Mesothelial cell of epicardium (in vitro differentiated cells): ENCODE measurements at regions not wholly inside any gene's neighbourhood (a gene's known extent, or its start where the extent isn't known, plus 50 kb on each side); places are given as distances from the start of the nearest gene placed in this dataset.

Source experiments
- DNase-seq, 2 experiments: peaks; one replicate each; pipeline ENCODE4 v3.0.0; 2021; ENCODE audit warnings: low spot score in 2 of 2; ENCODE audit not compliant: unreplicated experiment in 2 of 2
- H3K27ac Mint-ChIP-seq: 2 replicates; pipeline ENCODE4 v1.8.0; 2021; ENCODE audit warnings: mixed read lengths
- H3K27me3 Mint-ChIP-seq: 2 replicates; pipeline ENCODE4 v1.8.0; 2021; ENCODE audit warnings: low read depth, mixed read lengths
- H3K36me3 Mint-ChIP-seq: 2 replicates; pipeline ENCODE4 v1.8.0; 2021; ENCODE audit warnings: mixed read lengths
- H3K4me1 Mint-ChIP-seq: 2 replicates; pipeline ENCODE4 v1.8.0; 2021; ENCODE audit warnings: mixed read lengths
- H3K4me3 Mint-ChIP-seq: 2 replicates; pipeline ENCODE4 v1.8.0; 2021; ENCODE audit warnings: mild to moderate bottlenecking, moderate library complexity, mixed read lengths
- H3K9me3 Mint-ChIP-seq: 2 replicates; pipeline ENCODE4 v1.8.0; 2021; ENCODE audit warnings: mixed read lengths
- CTCF ChIP-seq: fragments of 200-600 bp; sonication (generic); IDR thresholded peaks from one replicate; pipeline ENCODE4 v1.5.0; 2021; ENCODE audit warnings: antibody characterized with exemption; ENCODE audit not compliant: unreplicated experiment

- Mint-ChIP-seq H3K36me3 (no peaks in the 10 kb centered on the region), H3K27me3 (peaks cover 32% of the 10 kb centered on the region), H3K4me3 (no peak overlapping the region), H3K4me1 (no peaks in the 10 kb centered on the region), H3K27ac (no peak overlapping the region), H3K9me3 (no peaks in the 10 kb centered on the region)
- no peak for TF ChIP-seq CTCF
- no peak for DNase-seq
Measured at GRCh38 chr13:99886706-99887105, 84.9 kb downstream of the ZIC5 start.

DNA sequence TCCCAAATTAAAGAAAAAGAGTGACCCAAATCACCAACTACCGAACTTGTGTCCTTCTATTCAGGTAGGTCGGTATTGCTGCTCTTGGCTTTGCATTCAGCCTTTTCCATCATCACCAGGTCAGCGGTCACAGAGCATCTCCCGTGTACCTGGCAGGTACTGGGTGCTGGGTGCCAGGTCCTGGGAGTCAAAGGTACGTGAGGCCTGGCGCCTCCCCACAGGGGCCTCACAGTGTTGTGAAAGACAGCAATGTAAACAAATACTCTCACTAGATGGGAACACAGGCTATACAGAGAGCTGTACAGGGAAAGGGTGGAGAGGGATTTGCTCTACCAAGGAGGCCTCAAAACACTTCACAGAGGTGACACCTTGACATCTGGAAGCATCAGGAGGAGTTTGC is 86.7 kb downstream of the ZIC5 start:
- Mint-ChIP-seq H3K27ac (no peak overlapping the region), H3K9me3 (no peaks in the 10 kb centered on the region), H3K4me1 (no peaks in the 10 kb centered on the region), H3K4me3 (no peak overlapping the region), H3K27me3 (peaks cover 17% of the 10 kb centered on the region), H3K36me3 (no peaks in the 10 kb centered on the region)
- no peak for DNase-seq
- no peak for TF ChIP-seq CTCF

DNA sequence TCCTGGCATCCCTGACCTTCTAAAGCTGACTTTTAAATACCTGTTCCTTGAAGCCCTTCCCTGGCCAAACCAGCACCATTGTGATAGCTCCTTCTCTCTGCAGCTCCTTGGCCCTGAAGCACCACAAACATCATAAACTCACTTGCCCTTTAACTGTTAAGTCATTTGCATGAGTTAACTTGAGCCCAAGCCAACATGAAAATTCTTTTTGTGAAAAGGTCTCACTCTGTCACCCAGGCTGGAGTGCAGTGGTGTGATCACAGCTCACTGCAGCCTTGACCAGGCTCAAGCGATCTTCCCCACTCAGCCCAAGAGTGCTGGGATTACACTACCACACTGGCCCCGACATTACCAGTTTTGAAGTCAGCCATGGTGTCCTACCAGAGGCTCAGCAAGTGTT is 87.8 kb downstream of the ZIC5 start:
- Mint-ChIP-seq H3K9me3 (no peaks in the 10 kb centered on the region), H3K4me1 (peaks cover 5% of the 10 kb centered on the region), H3K27me3 (peaks cover 12% of the 10 kb centered on the region), H3K36me3 (no peaks in the 10 kb centered on the region), H3K4me3 (no peak overlapping the region), H3K27ac (no peak overlapping the region)
- DNase-seq = no peak
- no peak for TF ChIP-seq CTCF

DNA sequence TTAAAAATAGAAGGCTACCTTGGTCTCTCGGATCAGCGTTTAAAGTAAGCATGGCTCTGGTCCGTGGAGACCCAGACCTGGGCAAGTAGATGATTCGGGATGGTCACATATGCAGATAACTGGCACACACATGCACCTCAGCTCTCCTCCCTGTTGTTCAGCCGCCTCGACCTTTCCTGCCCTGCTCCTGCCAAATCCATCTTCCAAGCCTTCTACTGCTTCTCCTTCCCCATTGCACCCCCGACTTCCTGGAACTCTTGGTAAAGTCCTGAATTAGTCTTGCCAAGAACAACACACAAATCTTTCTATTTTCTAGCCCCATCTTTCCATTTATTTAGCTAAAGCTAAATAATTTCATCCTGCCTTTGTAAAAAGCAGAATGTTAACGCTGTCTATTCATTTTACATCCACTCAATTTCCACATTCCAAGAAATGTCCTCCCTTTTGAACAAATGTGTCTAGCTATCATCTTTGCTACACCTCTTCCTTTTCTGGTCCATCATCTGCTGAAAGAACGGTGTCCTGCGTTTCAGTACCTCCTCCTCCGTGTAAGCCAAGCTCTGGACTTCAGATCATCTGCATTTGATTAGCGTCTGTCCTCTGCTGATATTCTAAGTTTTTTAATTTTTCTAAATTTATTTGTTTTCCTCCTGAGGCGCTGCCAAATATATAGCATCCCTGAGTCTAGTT is 92.5 kb downstream of the ZIC5 start:
- H3K4me1 Mint-ChIP-seq = peaks cover 8% of the 10 kb centered on the region
- no peak for DNase-seq
- no peak overlapping the region for H3K4me3 Mint-ChIP-seq
- TF ChIP-seq CTCF = no peak
- H3K9me3 Mint-ChIP-seq = no peaks in the 10 kb centered on the region
- peaks cover 2% of the 10 kb centered on the region for H3K27me3 Mint-ChIP-seq
- no peak overlapping the region for H3K27ac Mint-ChIP-seq
- no peaks in the 10 kb centered on the region for H3K36me3 Mint-ChIP-seq

- Mint-ChIP-seq H3K4me1 (peaks cover 8% of the 10 kb centered on the region), H3K9me3 (no peaks in the 10 kb centered on the region), H3K27ac (no peak overlapping the region)
Measured at GRCh38 chr13:99876651-99877050, 94.9 kb downstream of the ZIC5 start.

More at GRCh38 chr13:99876651-99877050, 94.9 kb downstream of the ZIC5 start:
- Mint-ChIP-seq H3K4me3 (no peak overlapping the region), H3K27me3 (peaks cover 4% of the 10 kb centered on the region), H3K36me3 (no peaks in the 10 kb centered on the region)
- DNase-seq = no peak
- TF ChIP-seq CTCF = no peak
